Fibroblast of pulmonary artery (primary cell): ENCODE measurements at regions not wholly inside any gene's neighbourhood (a gene's known extent, or its start where the extent isn't known, plus 50 kb on each side); places are given as distances from the start of the nearest gene placed in this dataset.
"Not testable (repeated sequence)": the region's sequence is repeated elsewhere in the genome, so short reads cannot be mapped to it uniquely, and the experiment has no call there.

Experiments
- DNase-seq: peaks from one replicate; pipeline ENCODE4 v3.0.0-alpha.2; 2010; ENCODE audit warnings: low read depth
- H3K4me3 ChIP-seq: replicated peaks from 2 replicates; pipeline ENCODE4 v1.5.1; 2011; ENCODE audit warnings: low read depth, mild to moderate bottlenecking, control low read depth, low read length, moderate library complexity
- CTCF ChIP-seq: IDR thresholded peaks from 2 replicates; pipeline ENCODE4 v1.5.1; 2011; ENCODE audit warnings: mild to moderate bottlenecking, control low read depth, low read length, inconsistent platforms; ENCODE audit errors: missing control alignments

GRCh38 chr14:106631879-106632278 lies 1105.5 kb downstream of the TMEM121 start:
- DNase-seq = no peak
- no peak for TF ChIP-seq CTCF
- no peak overlapping the region for H3K4me3 ChIP-seq

GRCh38 chr14:106633721-106634120 lies 1107.3 kb downstream of the TMEM121 start:
- no peak for DNase-seq
- TF ChIP-seq CTCF = no peak
- no peak overlapping the region for H3K4me3 ChIP-seq

GRCh38 chr14:106635569-106635968 lies 1109.2 kb downstream of the TMEM121 start:
- TF ChIP-seq CTCF = no peak
- H3K4me3 ChIP-seq = no peak overlapping the region
- DNase-seq = no peak

- not testable (repeated sequence) for H3K4me3 ChIP-seq, DNase-seq
Observed at GRCh38 chr14:106638786-106639452, 1112.5 kb downstream of the TMEM121 start.

- no peak for DNase-seq
- H3K4me3 ChIP-seq = no peak overlapping the region
- no peak for TF ChIP-seq CTCF
Observed at GRCh38 chr14:106642090-106642489, 1115.7 kb downstream of the TMEM121 start.

GRCh38 chr14:106642971-106643370 lies 1116.6 kb downstream of the TMEM121 start:
- not testable (repeated sequence) for DNase-seq, H3K4me3 ChIP-seq

- not testable (repeated sequence) for DNase-seq, H3K4me3 ChIP-seq
Observed at GRCh38 chr14:106648874-106649273, 1122.5 kb downstream of the TMEM121 start.

GRCh38 chr14:106651016-106651415 lies 1124.6 kb downstream of the TMEM121 start:
- TF ChIP-seq CTCF = no peak
- no peak for DNase-seq
- H3K4me3 ChIP-seq = no peak overlapping the region

GRCh38 chr14:106652494-106652893 lies 1126.1 kb downstream of the TMEM121 start:
- TF ChIP-seq CTCF = no peak
- DNase-seq = no peak
- H3K4me3 ChIP-seq = no peak overlapping the region
